HUES64 (cell line): ENCODE measurements at regions not wholly inside any gene's neighbourhood (a gene's known extent, or its start where the extent isn't known, plus 50 kb on each side); places are given as distances from the start of the nearest gene placed in this dataset.
"Not testable (repeated sequence)": the region's sequence is repeated elsewhere in the genome, so short reads cannot be mapped to it uniquely, and the experiment has no call there.

Source experiments
- H3K27ac ChIP-seq: 2 replicates; pipeline ENCODE4 v1.7.0; 2013; ENCODE audit warnings: low read depth, low read length, inconsistent platforms
- H3K27me3 ChIP-seq: 2 replicates; pipeline ENCODE4 v1.6.1; 2013; ENCODE audit warnings: mild to moderate bottlenecking, low read length; ENCODE audit not compliant: insufficient read depth
- H3K36me3 ChIP-seq: 2 replicates; pipeline ENCODE4 v1.6.1; 2013; ENCODE audit warnings: mild to moderate bottlenecking, low read length; ENCODE audit not compliant: insufficient read depth
- H3K4me1 ChIP-seq: 2 replicates; pipeline ENCODE4 v1.6.1; 2013; ENCODE audit warnings: mild to moderate bottlenecking, low read length, moderate library complexity; ENCODE audit not compliant: insufficient read depth
- H3K4me3 ChIP-seq: 2 replicates; pipeline ENCODE4 v1.5.1; 2013; ENCODE audit warnings: mild to moderate bottlenecking, low read length, moderate library complexity
- H3K9ac ChIP-seq: 2 replicates; pipeline ENCODE4 v1.6.1; 2013; ENCODE audit warnings: mild to moderate bottlenecking, low read depth, low read length
- H3K9me3 ChIP-seq: 2 replicates; pipeline ENCODE4 v1.6.1; 2013; ENCODE audit warnings: low read depth, low read length; ENCODE audit not compliant: insufficient read depth
- WGBS: fragments of 150-250, 120-280 bp; methylation state at CpG from one replicate; pipeline ENCODE4 v1.1.7; 2013; ENCODE audit warnings: missing lambda C conversion rate; 5-methylcytosine and 5-hydroxymethylcytosine counted together

GRCh38 chr12:25796523-25797000 is 161.9 kb upstream of the RASSF8 start:
- peaks cover 8% of the 10 kb centered on the region for H3K4me1 ChIP-seq
- H3K4me3 ChIP-seq, result no peak overlapping the region
- WGBS, result 70% methylated on average over 2 of the region's 2 CpGs
- H3K27ac ChIP-seq, result no peak overlapping the region
- no peaks in the 10 kb centered on the region for H3K9me3 ChIP-seq
- no peak overlapping the region for H3K9ac ChIP-seq
- H3K36me3 ChIP-seq, result no peaks in the 10 kb centered on the region
- no peaks in the 10 kb centered on the region for H3K27me3 ChIP-seq

- WGBS, result 100% methylated on average over 2 of the region's 2 CpGs
- Histone ChIP-seq H3K9me3 (no peaks in the 10 kb centered on the region), H3K36me3 (no peaks in the 10 kb centered on the region)
Observed at GRCh38 chr12:25797386-25797785, 161.1 kb upstream of the RASSF8 start.

GRCh38 chr12:25797949-25798348 is 160.5 kb upstream of the RASSF8 start:
- H3K36me3 ChIP-seq, result no peaks in the 10 kb centered on the region
- H3K9me3 ChIP-seq, result no peaks in the 10 kb centered on the region
- H3K4me1 ChIP-seq, result peaks cover 18% of the 10 kb centered on the region
- 93% methylated on average over 3 of the region's 4 CpGs for WGBS
- H3K9ac ChIP-seq, result no peak overlapping the region
- H3K4me3 ChIP-seq, result no peak overlapping the region
- no peaks in the 10 kb centered on the region for H3K27me3 ChIP-seq
- no peak overlapping the region for H3K27ac ChIP-seq

More at GRCh38 chr12:25797386-25797785, 161.1 kb upstream of the RASSF8 start:
- Histone ChIP-seq H3K4me3 (no peak overlapping the region), H3K27me3 (no peaks in the 10 kb centered on the region), H3K4me1 (peaks cover 14% of the 10 kb centered on the region), H3K27ac (no peak overlapping the region), H3K9ac (no peak overlapping the region)

- WGBS, result 100% methylated on average over 1 of the region's 1 CpG
- Histone ChIP-seq H3K27ac (no peak overlapping the region), H3K4me1 (peaks cover 20% of the 10 kb centered on the region), H3K4me3 (no peak overlapping the region), H3K9ac (no peak overlapping the region), H3K36me3 (no peaks in the 10 kb centered on the region), H3K9me3 (no peaks in the 10 kb centered on the region), H3K27me3 (no peaks in the 10 kb centered on the region)
Observed at GRCh38 chr12:25800101-25800500, 158.4 kb upstream of the RASSF8 start.

GRCh38 chr12:25801734-25802133 is 156.7 kb upstream of the RASSF8 start:
- H3K4me3 ChIP-seq, result no peak overlapping the region
- H3K9me3 ChIP-seq, result no peaks in the 10 kb centered on the region
- H3K27ac ChIP-seq, result no peak overlapping the region
- 100% methylated on average over 1 of the region's 1 CpG for WGBS
- H3K36me3 ChIP-seq, result no peaks in the 10 kb centered on the region
- H3K4me1 ChIP-seq, result peaks cover 20% of the 10 kb centered on the region
- no peak overlapping the region for H3K9ac ChIP-seq
- no peaks in the 10 kb centered on the region for H3K27me3 ChIP-seq

- Histone ChIP-seq H3K9me3 (no peaks in the 10 kb centered on the region), H3K27me3 (no peaks in the 10 kb centered on the region), H3K4me1 (peaks cover 20% of the 10 kb centered on the region), H3K27ac (no peak overlapping the region), H3K4me3 (no peak overlapping the region), H3K9ac (no peak overlapping the region), H3K36me3 (no peaks in the 10 kb centered on the region)
Observed at GRCh38 chr12:25802143-25802542, 156.3 kb upstream of the RASSF8 start.

- 93% methylated on average over 13 of the region's 13 CpGs for WGBS
Observed at GRCh38 chr12:25803029-25803664, 155.3 kb upstream of the RASSF8 start.

GRCh38 chr12:25804286-25804685 is 154.2 kb upstream of the RASSF8 start:
- 64% methylated on average over 3 of the region's 4 CpGs for WGBS

More at GRCh38 chr12:25803029-25803664, 155.3 kb upstream of the RASSF8 start:
- H3K9ac ChIP-seq, H3K27me3 ChIP-seq, H3K36me3 ChIP-seq, H3K27ac ChIP-seq, H3K4me3 ChIP-seq, H3K9me3 ChIP-seq: not testable (repeated sequence)
- peaks cover 20% of the 10 kb centered on the region for H3K4me1 ChIP-seq

GRCh38 chr12:25806271-25806670 is 152.2 kb upstream of the RASSF8 start:
- H3K9ac ChIP-seq, result no peak overlapping the region
- no peaks in the 10 kb centered on the region for H3K27me3 ChIP-seq
- no peak overlapping the region for H3K4me3 ChIP-seq
- H3K9me3 ChIP-seq, result 0 out of 2 replicates have a peak, but pooled peaks cover 5% of the 10 kb centered on the region
- H3K27ac ChIP-seq, result no peak overlapping the region
- H3K4me1 ChIP-seq, result peaks cover 20% of the 10 kb centered on the region
- no peaks in the 10 kb centered on the region for H3K36me3 ChIP-seq
- WGBS, result 88% methylated on average over 1 of the region's 1 CpG

More at GRCh38 chr12:25804286-25804685, 154.2 kb upstream of the RASSF8 start:
- H3K4me1 ChIP-seq, result peaks cover 20% of the 10 kb centered on the region
- not testable (repeated sequence) for H3K4me3 ChIP-seq, H3K36me3 ChIP-seq, H3K9me3 ChIP-seq, H3K9ac ChIP-seq, H3K27me3 ChIP-seq, H3K27ac ChIP-seq

GRCh38 chr12:25808604-25809003 is 149.9 kb upstream of the RASSF8 start:
- peaks cover 7% of the 10 kb centered on the region; the same call in 1 of the 2 replicates for H3K4me1 ChIP-seq
- no peaks in the 10 kb centered on the region for H3K36me3 ChIP-seq
- no peaks in the 10 kb centered on the region for H3K27me3 ChIP-seq
- H3K27ac ChIP-seq, result no peak overlapping the region
- H3K4me3 ChIP-seq, result no peak overlapping the region
- 0 out of 2 replicates have a peak, but pooled peaks cover 5% of the 10 kb centered on the region for H3K9me3 ChIP-seq
- H3K9ac ChIP-seq, result no peak overlapping the region

GRCh38 chr12:25810683-25811082 is 147.8 kb upstream of the RASSF8 start:
- Histone ChIP-seq H3K27ac (no peak overlapping the region), H3K27me3 (no peaks in the 10 kb centered on the region), H3K9ac (no peak overlapping the region), H3K36me3 (no peaks in the 10 kb centered on the region), H3K9me3 (0 out of 2 replicates have a peak, but pooled peaks cover 5% of the 10 kb centered on the region), H3K4me1 (no peaks in the 10 kb centered on the region), H3K4me3 (no peak overlapping the region)
- 90% methylated on average over 1 of the region's 1 CpG for WGBS
